OCI-LY3 (cell line): ENCODE measurements at regions not wholly inside any gene's neighbourhood (a gene's known extent, or its start where the extent isn't known, plus 50 kb on each side); places are given as distances from the start of the nearest gene placed in this dataset.

ENCODE experiments used
- EZH2phosphoT487 ChIP-seq: fragments of 200-600 bp; shearing (Covaris generic); IDR thresholded peaks from 2 replicates; pipeline ENCODE4 v1.6.1; 2018; ENCODE audit warnings: antibody characterized with exemption, mixed run types, low read depth
- TF ChIP-seq, protein P1 (sequence below): fragments of 200-600, 300-600 bp; sonication (generic); IDR thresholded peaks from 2 replicates; pipeline ENCODE4 v1.5.1; 2014; ENCODE audit warnings: antibody characterized with exemption, low read length, low read depth

DNA sequence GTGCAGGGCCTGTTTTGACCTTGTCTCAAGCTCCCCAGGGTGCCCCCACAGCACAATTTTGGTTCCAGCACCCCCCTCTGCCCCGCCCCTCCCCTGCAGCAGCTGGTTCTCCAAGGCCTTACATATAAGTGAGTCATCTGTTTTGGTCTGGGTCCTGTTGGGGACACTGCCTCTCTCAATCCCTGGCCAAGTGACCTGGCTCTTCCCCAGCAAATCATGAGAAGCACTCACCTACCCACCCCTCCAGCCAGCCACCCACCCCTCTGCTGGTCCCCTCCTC lies 90.5 kb downstream of the INHBB start:
- TF ChIP-seq, protein P1, sequence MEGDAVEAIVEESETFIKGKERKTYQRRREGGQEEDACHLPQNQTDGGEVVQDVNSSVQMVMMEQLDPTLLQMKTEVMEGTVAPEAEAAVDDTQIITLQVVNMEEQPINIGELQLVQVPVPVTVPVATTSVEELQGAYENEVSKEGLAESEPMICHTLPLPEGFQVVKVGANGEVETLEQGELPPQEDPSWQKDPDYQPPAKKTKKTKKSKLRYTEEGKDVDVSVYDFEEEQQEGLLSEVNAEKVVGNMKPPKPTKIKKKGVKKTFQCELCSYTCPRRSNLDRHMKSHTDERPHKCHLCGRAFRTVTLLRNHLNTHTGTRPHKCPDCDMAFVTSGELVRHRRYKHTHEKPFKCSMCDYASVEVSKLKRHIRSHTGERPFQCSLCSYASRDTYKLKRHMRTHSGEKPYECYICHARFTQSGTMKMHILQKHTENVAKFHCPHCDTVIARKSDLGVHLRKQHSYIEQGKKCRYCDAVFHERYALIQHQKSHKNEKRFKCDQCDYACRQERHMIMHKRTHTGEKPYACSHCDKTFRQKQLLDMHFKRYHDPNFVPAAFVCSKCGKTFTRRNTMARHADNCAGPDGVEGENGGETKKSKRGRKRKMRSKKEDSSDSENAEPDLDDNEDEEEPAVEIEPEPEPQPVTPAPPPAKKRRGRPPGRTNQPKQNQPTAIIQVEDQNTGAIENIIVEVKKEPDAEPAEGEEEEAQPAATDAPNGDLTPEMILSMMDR = no peak
- no peak for TF ChIP-seq EZH2phosphoT487
